HG03457 (cell line): ENCODE measurements at regions not wholly inside any gene's neighbourhood (a gene's known extent, or its start where the extent isn't known, plus 50 kb on each side); places are given as distances from the start of the nearest gene placed in this dataset.
"Not testable (repeated sequence)": the region's sequence is repeated elsewhere in the genome, so short reads cannot be mapped to it uniquely, and the experiment has no call there.

Experiments
- ATAC-seq: cut with Tn5 transposase; IDR thresholded peaks from one replicate; pipeline ENCODE4 v1.9.1; 2021; ENCODE audit warnings: moderate number of reproducible peaks; ENCODE audit not compliant: unreplicated experiment

- no peak for ATAC-seq
Observed at GRCh38 chr5:120140501-120140900, 323.6 kb upstream of the PRR16 start.

- ATAC-seq = no peak
Observed at GRCh38 chr5:120141076-120141475, 323.0 kb upstream of the PRR16 start.

- no peak for ATAC-seq
Observed at GRCh38 chr5:120146787-120147186, 317.3 kb upstream of the PRR16 start.

GRCh38 chr5:120147911-120148310 is 316.2 kb upstream of the PRR16 start:
- ATAC-seq = not testable (repeated sequence)

- ATAC-seq = no peak
Observed at GRCh38 chr5:120150770-120151169, 313.3 kb upstream of the PRR16 start.

DNA sequence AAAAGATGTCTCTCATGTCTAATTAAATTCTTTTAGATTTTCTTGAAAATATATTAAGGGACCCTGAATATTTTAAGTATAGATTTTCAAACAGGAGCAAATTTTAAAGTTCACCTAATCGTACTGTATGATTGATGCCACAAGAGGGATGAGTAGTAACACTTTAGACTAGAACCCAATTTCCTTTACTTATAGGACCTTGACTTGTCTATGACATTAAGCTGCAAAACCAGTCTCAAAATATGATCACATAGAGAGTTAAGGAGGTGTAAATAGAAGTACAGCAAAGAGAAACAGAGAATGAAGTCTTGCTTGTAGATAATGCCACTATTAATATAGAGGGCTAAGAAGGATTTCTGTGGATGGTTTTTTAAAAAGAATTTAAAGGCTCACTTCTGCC is 312.9 kb upstream of the PRR16 start:
- ATAC-seq = no peak

DNA sequence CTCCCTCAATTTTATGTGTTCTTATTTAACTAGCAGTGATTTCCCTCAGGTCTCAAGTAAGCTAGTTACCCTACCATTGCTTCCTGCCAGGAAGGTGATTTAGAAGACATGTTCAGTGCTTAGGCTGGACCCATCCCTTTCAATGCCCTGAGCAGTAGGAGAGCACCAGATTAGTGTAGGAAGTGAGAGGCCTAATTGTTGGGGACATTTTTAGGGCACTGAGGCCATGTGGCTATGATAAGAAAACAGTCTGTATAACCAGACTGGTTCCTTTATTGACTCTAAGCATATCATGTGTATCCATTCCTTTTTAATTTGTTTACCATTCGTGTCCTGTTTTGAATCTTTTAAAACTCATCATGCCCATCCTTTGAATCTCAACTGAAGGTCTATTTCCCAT is 312.3 kb upstream of the PRR16 start:
- no peak for ATAC-seq

DNA sequence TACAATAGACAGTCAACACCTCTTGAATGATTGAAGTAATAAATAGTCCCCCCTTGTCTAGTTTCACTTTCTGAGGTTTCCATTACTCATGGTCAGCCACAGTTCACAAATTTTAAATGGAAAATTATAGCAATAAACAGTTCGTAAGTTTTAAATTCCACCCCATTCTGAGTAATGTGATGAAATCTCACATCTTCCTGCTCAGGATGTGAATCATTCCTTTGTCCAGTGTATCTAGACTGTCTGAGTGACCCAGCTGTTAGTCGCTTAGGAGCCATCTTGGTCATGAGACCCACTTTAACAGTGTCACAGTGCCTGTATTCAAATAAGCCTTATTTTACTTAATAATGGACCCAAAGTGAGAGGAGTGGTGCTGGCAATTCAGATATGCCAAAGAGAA is 311.6 kb upstream of the PRR16 start:
- ATAC-seq = no peak

DNA sequence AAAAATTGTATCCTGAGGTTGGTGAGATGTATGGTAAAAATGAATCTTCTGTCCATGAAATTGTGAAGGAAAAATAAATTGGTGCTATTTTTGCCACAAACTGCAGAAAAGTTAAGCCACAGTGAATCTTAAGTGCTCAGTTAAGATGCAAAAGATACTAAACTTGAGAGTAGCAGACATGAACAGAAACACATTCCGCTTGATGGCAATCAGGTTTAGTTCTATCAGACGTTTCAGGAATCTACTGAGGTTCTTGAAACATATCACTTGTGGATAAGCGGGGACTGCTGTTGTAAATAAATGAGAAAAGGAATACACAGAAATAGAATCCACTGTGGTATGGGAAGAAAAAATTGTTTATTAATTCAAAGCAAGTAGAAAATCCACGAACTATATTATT is 311.2 kb upstream of the PRR16 start:
- no peak for ATAC-seq

DNA sequence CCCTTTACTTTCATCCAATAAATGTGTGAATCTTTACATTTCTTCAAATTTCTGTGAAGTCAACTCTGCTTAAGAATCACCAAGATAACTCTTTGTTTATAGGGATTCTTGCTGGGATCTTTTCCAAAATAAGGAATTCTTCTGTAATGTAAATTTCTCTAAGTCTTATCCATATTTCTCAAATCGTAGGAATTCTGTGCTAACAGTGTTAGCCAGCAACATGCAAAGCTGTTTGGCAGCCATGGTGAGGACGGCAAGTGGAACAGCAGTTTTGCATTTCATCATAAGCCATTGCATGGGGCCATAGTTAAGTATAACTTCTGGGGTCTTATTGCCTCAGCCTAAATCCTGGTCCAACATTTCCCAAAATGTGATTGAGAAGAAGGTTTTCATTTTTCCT is 310.5 kb upstream of the PRR16 start:
- no peak for ATAC-seq

GRCh38 chr5:120155873-120156272 is 308.2 kb upstream of the PRR16 start:
- no peak for ATAC-seq

GRCh38 chr5:120158211-120158610 is 305.9 kb upstream of the PRR16 start:
- ATAC-seq = no peak

- ATAC-seq = no peak
Observed at GRCh38 chr5:120159155-120159554, 304.9 kb upstream of the PRR16 start.

GRCh38 chr5:120160124-120160895 is 303.8 kb upstream of the PRR16 start:
- ATAC-seq = no peak

- ATAC-seq = no peak
Observed at GRCh38 chr5:120162321-120162720, 301.8 kb upstream of the PRR16 start.

DNA sequence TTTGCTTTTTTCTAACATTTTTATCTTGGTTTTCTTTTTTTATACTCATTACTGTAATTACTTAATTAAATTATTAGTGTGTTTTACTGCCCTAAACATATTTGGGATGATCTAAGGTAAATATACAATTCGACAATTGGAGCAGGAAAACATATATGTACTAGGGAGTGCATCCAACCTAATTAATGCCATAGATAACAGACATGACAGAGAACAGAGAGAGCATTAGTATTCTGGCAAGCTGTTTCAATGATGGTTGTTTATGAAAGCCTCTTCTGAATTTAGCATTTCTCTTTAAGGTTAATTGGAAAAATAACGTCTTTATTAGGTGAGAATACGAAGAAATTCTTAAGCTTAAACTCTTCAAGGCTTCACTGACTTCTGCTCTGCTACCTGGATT is 300.1 kb upstream of the PRR16 start:
- no peak for ATAC-seq

GRCh38 chr5:120164986-120165385 is 299.1 kb upstream of the PRR16 start:
- no peak for ATAC-seq

DNA sequence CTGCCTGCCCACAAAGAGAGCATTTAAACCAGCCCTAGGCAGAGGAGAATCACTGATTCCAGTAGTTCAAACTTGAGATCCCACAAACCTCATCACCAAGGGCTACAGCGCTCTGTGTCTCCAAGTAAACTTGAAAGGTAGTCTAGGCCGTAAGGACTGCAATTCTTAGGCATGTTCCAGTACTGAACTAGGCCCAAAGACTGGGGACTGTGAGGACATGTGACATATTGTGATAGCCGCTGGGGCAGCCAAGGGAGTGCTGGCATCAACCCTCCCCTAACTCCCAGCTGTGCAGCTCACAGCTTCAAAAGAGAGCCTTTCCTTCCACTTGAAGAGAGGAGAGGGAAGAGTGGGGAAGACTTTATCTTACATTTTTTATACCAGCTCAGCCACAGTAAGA is 291.0 kb upstream of the PRR16 start:
- ATAC-seq = no peak

GRCh38 chr5:120174089-120174488 is 290.0 kb upstream of the PRR16 start:
- no peak for ATAC-seq

DNA sequence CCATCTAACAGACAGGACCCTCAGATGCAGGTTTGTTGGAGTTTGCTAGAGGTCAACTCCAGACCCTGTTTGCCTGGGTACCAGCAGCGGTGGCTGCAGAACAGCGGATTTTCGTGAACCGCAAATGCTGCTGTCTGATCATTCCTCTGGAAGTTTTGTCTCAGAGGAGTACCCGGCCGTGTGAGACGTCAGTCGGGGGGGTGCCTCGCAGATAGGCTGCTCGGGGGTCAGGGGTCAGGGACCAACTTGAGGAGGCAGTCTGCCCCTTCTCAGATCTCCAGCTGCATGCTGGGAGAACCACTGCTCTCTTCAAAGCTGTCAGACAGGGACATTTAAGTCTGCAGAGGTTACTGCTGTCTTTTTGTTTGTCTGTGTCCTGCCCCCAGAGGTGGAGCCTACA is 282.9 kb upstream of the PRR16 start:
- not testable (repeated sequence) for ATAC-seq

DNA sequence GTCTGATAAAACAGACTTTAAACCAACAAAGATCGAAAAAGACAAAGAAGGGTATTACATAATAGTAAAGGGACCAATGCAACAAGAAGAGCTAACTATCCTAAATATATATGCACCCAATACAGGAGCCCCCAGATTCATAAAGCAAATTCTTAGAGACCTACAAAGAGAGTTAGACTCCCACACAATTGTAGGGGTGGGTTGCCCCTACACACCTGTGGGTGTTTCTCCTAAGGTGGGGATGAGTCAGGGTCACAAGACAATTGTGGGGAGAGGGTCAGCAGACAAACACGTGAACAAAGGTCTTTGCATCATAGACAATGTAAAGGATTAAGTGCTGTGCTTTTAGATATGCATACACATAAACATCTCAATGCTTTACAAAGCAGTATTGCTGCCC is 269.4 kb upstream of the PRR16 start:
- not testable (repeated sequence) for ATAC-seq

- ATAC-seq = no peak
Observed at GRCh38 chr5:120199559-120199958, 264.5 kb upstream of the PRR16 start.

- no peak for ATAC-seq
Observed at GRCh38 chr5:120207129-120207528, 257.0 kb upstream of the PRR16 start.
